ENCODE measurements at regions not wholly inside any gene's neighbourhood (a gene's known extent, or its start where the extent isn't known, plus 50 kb on each side); places are given as distances from the start of the nearest gene placed in this dataset.

DNA sequence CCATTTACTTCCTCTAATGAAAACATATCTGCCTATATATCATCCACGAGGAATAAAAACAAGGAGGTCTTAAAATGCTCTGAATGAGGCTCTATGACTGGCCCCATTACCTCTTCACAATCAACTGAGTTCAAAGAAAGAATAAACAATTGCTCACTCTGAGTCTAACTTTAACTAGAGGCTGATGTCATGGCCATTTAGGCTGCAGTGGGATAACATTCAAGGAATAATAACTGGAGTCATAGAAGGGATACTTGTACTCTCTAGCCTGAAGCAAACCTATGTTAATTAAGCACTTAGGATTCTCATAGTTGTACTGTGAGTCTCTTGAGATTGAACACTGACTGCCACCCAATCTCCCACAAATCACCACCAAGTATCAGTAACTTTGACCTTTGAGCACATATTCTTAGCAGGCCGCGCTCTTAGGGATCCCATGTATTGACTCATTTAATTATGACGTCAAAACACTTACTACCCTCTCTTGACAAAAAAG is 70.2 kb downstream of the PERP start:
- POLR2A ChIA-PET: no interaction called here

GRCh38 chr6:138038142-138038870 is 68.9 kb downstream of the PERP start:
- Histone ChIP-seq H3K27ac (ENCODE audit: low read depth, low read length) (no peak overlapping the region), H3K27me3 (ENCODE audit: insufficient read depth, low read length, poor library complexity, severe bottlenecking) (no peaks in the 10 kb centered on the region), H3K4me1 (ENCODE audit: insufficient read depth, low read length) (no peaks in the 10 kb centered on the region), H3K9me3 (ENCODE audit: low read length) (no peaks in the 10 kb centered on the region), H3K36me3 (ENCODE audit: insufficient read depth, low read length) (no peaks in the 10 kb centered on the region), H3K4me3 (ENCODE audit: low read length) (no peak overlapping the region)
- H3K36me3 Mint-ChIP-seq: peaks cover 0 to 8% (median 3%) of the 10 kb centered on the region in 3 donors
- no peak for DNase-seq
- ChIA-PET CTCF (no interaction called here), POLR2A (no interaction called here)
- peaks cover 0 to 2% (median 0%) of the 10 kb centered on the region in 5 donors for H3K9me3 Mint-ChIP-seq
- peaks cover 0 to 3% of the 10 kb centered on the region in 2 donors for H3K27me3 Mint-ChIP-seq
- H3K4me1 Mint-ChIP-seq: no peaks in the 10 kb centered on the region
- H3K4me3 Mint-ChIP-seq: no peak overlapping the region
- H3K27ac Mint-ChIP-seq: peak overlapping the region in 1 of 8 donors; percentile 38

More for the DNA sequence above, 70.2 kb downstream of the PERP start:
- H3K36me3 ChIP-seq (ENCODE audit: insufficient read depth, low read length): no peaks in the 10 kb centered on the region
- H3K4me1 ChIP-seq (ENCODE audit: insufficient read depth, low read length): no peaks in the 10 kb centered on the region
- H3K4me3 Mint-ChIP-seq: no peak overlapping the region
- H3K27me3 ChIP-seq (ENCODE audit: insufficient read depth, low read length, poor library complexity, severe bottlenecking): no peaks in the 10 kb centered on the region
- no peak overlapping the region for H3K4me3 ChIP-seq (ENCODE audit: low read length)
- H3K4me1 Mint-ChIP-seq: no peaks in the 10 kb centered on the region
- CTCF ChIA-PET: no interaction called here
- H3K9me3 ChIP-seq (ENCODE audit: low read length): no peaks in the 10 kb centered on the region
- peaks cover 0 to 4% (median 3%) of the 10 kb centered on the region in 3 donors for H3K36me3 Mint-ChIP-seq
- H3K27ac ChIP-seq (ENCODE audit: low read depth, low read length): no peak overlapping the region
- no peak for DNase-seq
- peaks cover 0 to 3% of the 10 kb centered on the region in 2 donors for H3K27me3 Mint-ChIP-seq
- no peak overlapping the region for H3K27ac Mint-ChIP-seq
- no peaks in the 10 kb centered on the region for H3K9me3 Mint-ChIP-seq
